ENCODE measurements at regions not wholly inside any gene's neighbourhood (a gene's known extent, or its start where the extent isn't known, plus 50 kb on each side); places are given as distances from the start of the nearest gene placed in this dataset.

GRCh38 chr2:151181524-151181923, 80.1 kb downstream of the RBM43 start:
- Histone ChIP-seq H3K9ac (ENCODE audit: low read length) (no peak overlapping the region), H3K27me3 (ENCODE audit: low read length) (peaks cover 2% of the 10 kb centered on the region; the same call in 1 of the 2 replicates), H3K27ac (ENCODE audit: low read length) (no peak overlapping the region)

DNA sequence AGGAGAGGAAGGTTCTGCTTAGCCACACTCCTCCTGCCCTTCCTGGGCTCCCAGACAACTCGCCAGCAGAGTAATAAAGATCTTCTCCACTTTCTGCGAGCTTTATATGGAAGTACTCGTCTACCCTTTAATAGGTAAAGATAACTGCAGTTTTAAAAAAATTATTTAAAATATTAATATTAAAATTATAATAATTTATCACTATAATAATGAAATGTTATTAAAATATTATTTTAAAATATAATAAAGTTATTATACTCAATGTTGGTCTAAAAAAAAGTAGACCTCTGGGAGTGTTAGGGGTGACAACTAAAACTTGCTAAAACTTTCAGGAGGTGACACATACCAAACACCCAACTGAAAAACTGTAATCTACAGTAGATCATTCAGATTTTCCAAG, 81.5 kb downstream of the RBM43 start:
- no peaks in the 10 kb centered on the region for H4K20me1 ChIP-seq (ENCODE audit: insufficient read depth, low read depth, low read length)
- H3K9ac ChIP-seq (ENCODE audit: low read length): no peak overlapping the region
- H3K36me3 ChIP-seq (ENCODE audit: insufficient read depth, low read length): no peaks in the 10 kb centered on the region
- H3K27ac ChIP-seq (ENCODE audit: low read length): no peak overlapping the region
- H3K9me3 ChIP-seq (ENCODE audit: low read length): no peaks in the 10 kb centered on the region
- peaks cover 2% of the 10 kb centered on the region; the same call in 1 of the 2 replicates for H3K27me3 ChIP-seq (ENCODE audit: low read length)
- no peak for DNase-seq
- H3K4me3 ChIP-seq (ENCODE audit: low read length): no peak overlapping the region
- no peak overlapping the region for H3K4me2 ChIP-seq (ENCODE audit: low read depth, low read length, poor library complexity, severe bottlenecking)
- H3K4me1 ChIP-seq (ENCODE audit: low read length): no peaks in the 10 kb centered on the region
- no peak overlapping the region for H2AFZ ChIP-seq (ENCODE audit: low read length)
- no peaks in the 10 kb centered on the region for H3K79me2 ChIP-seq (ENCODE audit: low read length)
- no peaks in the 10 kb centered on the region for H3K9me2 ChIP-seq (replicated peaks; ENCODE audit: insufficient read depth, low read length)

More at GRCh38 chr2:151181524-151181923, 80.1 kb downstream of the RBM43 start:
- Histone ChIP-seq H3K4me3 (ENCODE audit: low read length) (no peak overlapping the region), H4K20me1 (ENCODE audit: insufficient read depth, low read depth, low read length) (no peaks in the 10 kb centered on the region), H3K36me3 (ENCODE audit: insufficient read depth, low read length) (no peaks in the 10 kb centered on the region), H2AFZ (ENCODE audit: low read length) (no peak overlapping the region), H3K4me2 (ENCODE audit: low read depth, low read length, poor library complexity, severe bottlenecking) (no peak overlapping the region), H3K4me1 (ENCODE audit: low read length) (no peaks in the 10 kb centered on the region), H3K9me3 (ENCODE audit: low read length) (no peaks in the 10 kb centered on the region), H3K79me2 (ENCODE audit: low read length) (no peaks in the 10 kb centered on the region), H3K9me2 (replicated peaks; ENCODE audit: insufficient read depth, low read length) (no peaks in the 10 kb centered on the region)
- no peak for DNase-seq

GRCh38 chr2:151178207-151178606, 83.5 kb downstream of the RBM43 start:
- Histone ChIP-seq H2AFZ (ENCODE audit: low read length) (no peak overlapping the region), H3K36me3 (ENCODE audit: insufficient read depth, low read length) (no peaks in the 10 kb centered on the region), H3K27ac (ENCODE audit: low read length) (no peak overlapping the region), H3K9me2 (replicated peaks; ENCODE audit: insufficient read depth, low read length) (no peaks in the 10 kb centered on the region), H4K20me1 (ENCODE audit: insufficient read depth, low read depth, low read length) (no peaks in the 10 kb centered on the region), H3K4me1 (ENCODE audit: low read length) (no peaks in the 10 kb centered on the region), H3K79me2 (ENCODE audit: low read length) (no peaks in the 10 kb centered on the region), H3K9ac (ENCODE audit: low read length) (no peak overlapping the region), H3K27me3 (ENCODE audit: low read length) (peaks cover 2% of the 10 kb centered on the region; the same call in 1 of the 2 replicates), H3K4me3 (ENCODE audit: low read length) (no peak overlapping the region), H3K9me3 (ENCODE audit: low read length) (no peaks in the 10 kb centered on the region), H3K4me2 (ENCODE audit: low read depth, low read length, poor library complexity, severe bottlenecking) (no peak overlapping the region)
- no peak for DNase-seq

GRCh38 chr2:151177756-151178155, 83.9 kb downstream of the RBM43 start:
- no peaks in the 10 kb centered on the region for H3K9me2 ChIP-seq (replicated peaks; ENCODE audit: insufficient read depth, low read length)
- no peaks in the 10 kb centered on the region for H3K9me3 ChIP-seq (ENCODE audit: low read length)
- no peak overlapping the region for H2AFZ ChIP-seq (ENCODE audit: low read length)
- DNase-seq: no peak
- no peaks in the 10 kb centered on the region for H3K4me1 ChIP-seq (ENCODE audit: low read length)
- no peak overlapping the region for H3K9ac ChIP-seq (ENCODE audit: low read length)
- H3K27me3 ChIP-seq (ENCODE audit: low read length): peaks cover 2% of the 10 kb centered on the region; the same call in 1 of the 2 replicates
- H3K27ac ChIP-seq (ENCODE audit: low read length): no peak overlapping the region
- H3K36me3 ChIP-seq (ENCODE audit: insufficient read depth, low read length): no peaks in the 10 kb centered on the region
- H3K4me3 ChIP-seq (ENCODE audit: low read length): no peak overlapping the region
- H3K79me2 ChIP-seq (ENCODE audit: low read length): no peaks in the 10 kb centered on the region
- no peak overlapping the region for H3K4me2 ChIP-seq (ENCODE audit: low read depth, low read length, poor library complexity, severe bottlenecking)
- H4K20me1 ChIP-seq (ENCODE audit: insufficient read depth, low read depth, low read length): no peaks in the 10 kb centered on the region

- Histone ChIP-seq H2AFZ (ENCODE audit: low read length) (no peak overlapping the region), H3K27me3 (ENCODE audit: low read length) (peaks cover 2% of the 10 kb centered on the region; the same call in 1 of the 2 replicates), H3K9ac (ENCODE audit: low read length) (no peak overlapping the region), H3K4me1 (ENCODE audit: low read length) (no peaks in the 10 kb centered on the region), H3K79me2 (ENCODE audit: low read length) (no peaks in the 10 kb centered on the region), H3K36me3 (ENCODE audit: insufficient read depth, low read length) (no peaks in the 10 kb centered on the region), H3K27ac (ENCODE audit: low read length) (no peak overlapping the region), H3K4me2 (ENCODE audit: low read depth, low read length, poor library complexity, severe bottlenecking) (no peak overlapping the region), H3K9me2 (replicated peaks; ENCODE audit: insufficient read depth, low read length) (no peaks in the 10 kb centered on the region), H3K4me3 (ENCODE audit: low read length) (no peak overlapping the region), H4K20me1 (ENCODE audit: insufficient read depth, low read depth, low read length) (no peaks in the 10 kb centered on the region), H3K9me3 (ENCODE audit: low read length) (no peaks in the 10 kb centered on the region)
- DNase-seq: no peak
Observed at GRCh38 chr2:151176661-151177060, 85.0 kb downstream of the RBM43 start.

- H3K9me2 ChIP-seq (replicated peaks; ENCODE audit: insufficient read depth, low read length): no peaks in the 10 kb centered on the region
Observed at GRCh38 chr2:151175864-151176263, 85.8 kb downstream of the RBM43 start.

GRCh38 chr2:151174127-151174526, 87.5 kb downstream of the RBM43 start:
- H3K4me1 ChIP-seq (ENCODE audit: low read length): no peaks in the 10 kb centered on the region
- no peak for DNase-seq
- H3K9ac ChIP-seq (ENCODE audit: low read length): no peak overlapping the region
- H3K9me2 ChIP-seq (replicated peaks; ENCODE audit: insufficient read depth, low read length): no peaks in the 10 kb centered on the region
- H3K9me3 ChIP-seq (ENCODE audit: low read length): no peaks in the 10 kb centered on the region
- H4K20me1 ChIP-seq (ENCODE audit: insufficient read depth, low read depth, low read length): no peaks in the 10 kb centered on the region
- no peaks in the 10 kb centered on the region for H3K79me2 ChIP-seq (ENCODE audit: low read length)
- no peak overlapping the region for H3K27ac ChIP-seq (ENCODE audit: low read length)
- no peak overlapping the region for H2AFZ ChIP-seq (ENCODE audit: low read length)
- H3K27me3 ChIP-seq (ENCODE audit: low read length): no peaks in the 10 kb centered on the region
- H3K4me2 ChIP-seq (ENCODE audit: low read depth, low read length, poor library complexity, severe bottlenecking): no peak overlapping the region
- H3K4me3 ChIP-seq (ENCODE audit: low read length): no peak overlapping the region
- H3K36me3 ChIP-seq (ENCODE audit: insufficient read depth, low read length): no peaks in the 10 kb centered on the region

More at GRCh38 chr2:151175864-151176263, 85.8 kb downstream of the RBM43 start:
- H3K27me3 ChIP-seq (ENCODE audit: low read length): peaks cover 2% of the 10 kb centered on the region; the same call in 1 of the 2 replicates
- H3K79me2 ChIP-seq (ENCODE audit: low read length): no peaks in the 10 kb centered on the region
- H2AFZ ChIP-seq (ENCODE audit: low read length): no peak overlapping the region
- no peaks in the 10 kb centered on the region for H4K20me1 ChIP-seq (ENCODE audit: insufficient read depth, low read depth, low read length)
- H3K9ac ChIP-seq (ENCODE audit: low read length): no peak overlapping the region
- no peaks in the 10 kb centered on the region for H3K9me3 ChIP-seq (ENCODE audit: low read length)
- DNase-seq: no peak
- no peak overlapping the region for H3K4me2 ChIP-seq (ENCODE audit: low read depth, low read length, poor library complexity, severe bottlenecking)
- no peaks in the 10 kb centered on the region for H3K36me3 ChIP-seq (ENCODE audit: insufficient read depth, low read length)
- H3K4me3 ChIP-seq (ENCODE audit: low read length): no peak overlapping the region
- no peaks in the 10 kb centered on the region for H3K4me1 ChIP-seq (ENCODE audit: low read length)
- no peak overlapping the region for H3K27ac ChIP-seq (ENCODE audit: low read length)

GRCh38 chr2:151171186-151171585, 90.5 kb downstream of the RBM43 start:
- no peak overlapping the region for H3K4me2 ChIP-seq (ENCODE audit: low read depth, low read length, poor library complexity, severe bottlenecking)
- no peaks in the 10 kb centered on the region for H3K79me2 ChIP-seq (ENCODE audit: low read length)

GRCh38 chr2:151166410-151166809, 95.3 kb downstream of the RBM43 start:
- Histone ChIP-seq H3K9me2 (replicated peaks; ENCODE audit: insufficient read depth, low read length) (no peaks in the 10 kb centered on the region), H3K4me1 (ENCODE audit: low read length) (no peaks in the 10 kb centered on the region), H3K4me2 (ENCODE audit: low read depth, low read length, poor library complexity, severe bottlenecking) (no peak overlapping the region), H3K79me2 (ENCODE audit: low read length) (no peaks in the 10 kb centered on the region), H3K9me3 (ENCODE audit: low read length) (no peaks in the 10 kb centered on the region), H3K27me3 (ENCODE audit: low read length) (no peaks in the 10 kb centered on the region), H3K27ac (ENCODE audit: low read length) (no peak overlapping the region), H3K36me3 (ENCODE audit: insufficient read depth, low read length) (no peaks in the 10 kb centered on the region), H3K4me3 (ENCODE audit: low read length) (no peak overlapping the region), H4K20me1 (ENCODE audit: insufficient read depth, low read depth, low read length) (no peaks in the 10 kb centered on the region), H2AFZ (ENCODE audit: low read length) (no peak overlapping the region), H3K9ac (ENCODE audit: low read length) (no peak overlapping the region)
- no peak for DNase-seq

More at GRCh38 chr2:151171186-151171585, 90.5 kb downstream of the RBM43 start:
- Histone ChIP-seq H3K9me2 (replicated peaks; ENCODE audit: insufficient read depth, low read length) (no peaks in the 10 kb centered on the region), H3K27ac (ENCODE audit: low read length) (no peak overlapping the region), H3K9me3 (ENCODE audit: low read length) (no peaks in the 10 kb centered on the region), H2AFZ (ENCODE audit: low read length) (no peak overlapping the region), H4K20me1 (ENCODE audit: insufficient read depth, low read depth, low read length) (no peaks in the 10 kb centered on the region), H3K4me1 (ENCODE audit: low read length) (no peaks in the 10 kb centered on the region), H3K36me3 (ENCODE audit: insufficient read depth, low read length) (no peaks in the 10 kb centered on the region), H3K4me3 (ENCODE audit: low read length) (no peak overlapping the region), H3K9ac (ENCODE audit: low read length) (no peak overlapping the region), H3K27me3 (ENCODE audit: low read length) (no peaks in the 10 kb centered on the region)
- no peak for DNase-seq
